C4-2B (cell line): ENCODE measurements at regions not wholly inside any gene's neighbourhood (a gene's known extent, or its start where the extent isn't known, plus 50 kb on each side); places are given as distances from the start of the nearest gene placed in this dataset.

Experiments
- ZFX ChIP-seq: fragments of 450-650 bp; IDR thresholded peaks from 2 replicates; pipeline ENCODE4 v1.6.1; 2017
- TF ChIP-seq, protein P1 (sequence below): fragments of 450-650 bp; conservative IDR thresholded peaks from 2 replicates; pipeline ENCODE4 v1.5.1; 2017; ENCODE audit warnings: mild to moderate bottlenecking

GRCh38 chr2:236747925-236748324, 178.3 kb downstream of the ACKR3 start:
- TF ChIP-seq, protein P1, sequence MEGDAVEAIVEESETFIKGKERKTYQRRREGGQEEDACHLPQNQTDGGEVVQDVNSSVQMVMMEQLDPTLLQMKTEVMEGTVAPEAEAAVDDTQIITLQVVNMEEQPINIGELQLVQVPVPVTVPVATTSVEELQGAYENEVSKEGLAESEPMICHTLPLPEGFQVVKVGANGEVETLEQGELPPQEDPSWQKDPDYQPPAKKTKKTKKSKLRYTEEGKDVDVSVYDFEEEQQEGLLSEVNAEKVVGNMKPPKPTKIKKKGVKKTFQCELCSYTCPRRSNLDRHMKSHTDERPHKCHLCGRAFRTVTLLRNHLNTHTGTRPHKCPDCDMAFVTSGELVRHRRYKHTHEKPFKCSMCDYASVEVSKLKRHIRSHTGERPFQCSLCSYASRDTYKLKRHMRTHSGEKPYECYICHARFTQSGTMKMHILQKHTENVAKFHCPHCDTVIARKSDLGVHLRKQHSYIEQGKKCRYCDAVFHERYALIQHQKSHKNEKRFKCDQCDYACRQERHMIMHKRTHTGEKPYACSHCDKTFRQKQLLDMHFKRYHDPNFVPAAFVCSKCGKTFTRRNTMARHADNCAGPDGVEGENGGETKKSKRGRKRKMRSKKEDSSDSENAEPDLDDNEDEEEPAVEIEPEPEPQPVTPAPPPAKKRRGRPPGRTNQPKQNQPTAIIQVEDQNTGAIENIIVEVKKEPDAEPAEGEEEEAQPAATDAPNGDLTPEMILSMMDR, result no peak
- no peak for TF ChIP-seq ZFX
